ENCODE measurements at regions not wholly inside any gene's neighbourhood (a gene's known extent, or its start where the extent isn't known, plus 50 kb on each side); places are given as distances from the start of the nearest gene placed in this dataset.

DNA sequence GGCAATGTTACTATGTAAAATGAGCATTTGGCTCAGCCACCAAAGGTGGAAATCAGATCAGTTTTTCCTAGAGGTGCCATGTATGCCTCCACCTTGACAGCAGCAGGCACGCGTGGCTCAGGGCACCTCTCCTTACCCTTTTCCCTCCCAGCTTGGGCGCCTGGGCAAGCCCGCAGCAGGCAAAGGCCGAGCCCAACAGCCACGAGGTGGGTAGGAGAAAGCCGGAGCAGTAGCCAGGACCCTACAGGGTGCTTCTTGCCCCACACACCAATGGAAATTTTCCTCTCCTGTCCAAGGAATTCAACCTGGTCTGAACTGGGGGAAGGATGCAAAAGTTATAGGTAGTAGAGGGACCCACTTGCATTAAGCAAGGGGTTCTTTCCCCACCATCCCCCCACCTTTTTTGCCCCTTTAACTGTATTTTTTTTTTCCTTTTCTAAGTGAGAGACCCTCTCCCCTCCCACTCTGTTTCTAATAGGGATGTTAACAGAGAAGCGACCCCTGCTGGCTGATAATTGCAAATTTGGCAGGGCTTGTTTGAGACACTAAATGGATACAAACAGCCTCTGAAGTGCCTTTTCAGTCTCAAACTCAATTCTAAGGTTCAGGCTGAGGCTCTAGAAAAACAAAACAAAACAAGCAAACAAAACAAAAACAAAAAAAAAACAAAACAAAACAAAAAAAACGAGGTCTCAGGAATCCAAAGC is 895.1 kb downstream of the PCDH18 start:
- DNase-seq: no peak

GRCh38 chr4:136636155-136636554 is 896.1 kb downstream of the PCDH18 start:
- no peak for DNase-seq

DNA sequence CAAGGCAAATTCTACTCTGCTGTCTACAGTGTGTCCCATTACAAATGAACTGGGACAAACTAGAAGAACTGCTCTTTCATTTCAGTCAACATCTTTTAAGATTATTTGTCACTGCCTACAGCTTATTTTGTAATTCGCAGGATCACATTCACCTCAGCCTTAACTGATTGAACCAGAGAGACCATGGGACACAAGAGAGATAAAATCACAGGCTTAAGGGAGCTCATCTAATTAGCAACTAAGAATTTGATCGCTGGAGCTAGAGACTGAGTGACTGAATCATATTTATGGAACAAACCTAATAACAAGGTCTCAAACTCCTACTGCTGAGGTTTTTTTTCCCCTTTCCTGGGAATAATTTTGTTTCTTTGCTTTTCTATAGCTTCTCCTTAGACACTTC is 898.2 kb downstream of the PCDH18 start:
- no peak for DNase-seq

GRCh38 chr4:136599890-136600289 is 932.4 kb downstream of the PCDH18 start:
- DNase-seq: no peak

DNA sequence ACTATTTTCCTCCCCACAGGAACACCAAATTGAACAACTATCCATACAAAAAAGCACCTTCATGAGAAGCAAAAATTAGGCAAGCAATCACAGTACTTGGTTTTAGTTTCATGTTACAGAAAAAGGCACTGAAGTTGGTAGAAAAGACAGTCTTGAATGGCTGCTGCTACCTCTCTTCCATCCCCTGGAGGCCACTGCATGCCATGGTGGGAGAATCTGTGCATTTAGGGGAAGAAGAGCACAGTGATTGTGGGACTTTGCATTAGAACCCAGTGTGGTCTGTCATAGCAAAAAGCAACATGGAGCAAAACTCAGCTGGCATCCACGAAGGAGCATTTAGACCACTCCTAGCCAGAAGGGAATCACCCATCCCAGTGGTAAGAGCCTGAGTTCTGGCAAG is 941.9 kb downstream of the PCDH18 start:
- no peak for DNase-seq

GRCh38 chr4:136583567-136583966 is 948.7 kb downstream of the PCDH18 start:
- DNase-seq: no peak

GRCh38 chr4:136581119-136581518 is 951.2 kb downstream of the PCDH18 start:
- DNase-seq: no peak

- DNase-seq: no peak
These were observed 957.1 kb downstream of the PCDH18 start for GRCh38 chr4:136575146-136575545.

- DNase-seq: no peak
These were observed 958.8 kb downstream of the PCDH18 start for GRCh38 chr4:136573460-136573859.

DNA sequence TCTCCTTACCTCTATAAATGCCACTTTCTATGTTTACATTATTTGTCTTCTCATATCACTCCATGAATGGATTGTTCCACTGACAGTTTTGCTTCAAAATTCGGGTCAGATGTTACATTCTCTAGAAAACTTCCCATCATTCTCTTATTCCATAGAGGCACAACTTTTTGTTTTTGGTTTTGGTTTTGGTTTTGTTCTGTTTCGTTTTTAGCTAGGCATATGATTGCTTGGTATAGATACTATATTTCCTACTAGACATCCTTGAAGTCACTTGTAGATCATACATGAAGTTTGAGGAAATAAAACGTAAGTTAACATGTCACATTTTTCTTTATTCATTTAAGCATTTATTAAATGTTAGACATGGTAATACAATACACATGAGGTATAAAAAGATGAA is 961.0 kb downstream of the PCDH18 start:
- DNase-seq: no peak

DNA sequence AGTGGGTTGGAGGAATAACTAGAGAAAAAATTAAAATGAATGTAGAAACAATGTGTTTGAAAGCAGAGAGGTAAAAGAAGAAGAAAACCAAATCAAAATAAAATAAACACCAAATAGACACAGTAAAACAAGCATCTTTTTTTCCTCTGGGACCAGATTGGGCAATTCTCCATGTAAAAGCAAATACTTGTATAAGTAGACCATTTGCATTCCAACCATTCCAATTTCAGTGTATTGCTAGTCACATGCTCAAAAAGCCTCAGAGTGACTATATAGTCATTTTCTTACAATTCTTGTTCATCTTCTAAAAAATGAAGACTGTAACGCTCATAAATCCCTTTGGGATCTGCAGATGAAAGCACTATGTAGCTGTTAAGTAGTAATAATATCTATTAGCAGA is 969.5 kb downstream of the PCDH18 start:
- no peak for DNase-seq

DNA sequence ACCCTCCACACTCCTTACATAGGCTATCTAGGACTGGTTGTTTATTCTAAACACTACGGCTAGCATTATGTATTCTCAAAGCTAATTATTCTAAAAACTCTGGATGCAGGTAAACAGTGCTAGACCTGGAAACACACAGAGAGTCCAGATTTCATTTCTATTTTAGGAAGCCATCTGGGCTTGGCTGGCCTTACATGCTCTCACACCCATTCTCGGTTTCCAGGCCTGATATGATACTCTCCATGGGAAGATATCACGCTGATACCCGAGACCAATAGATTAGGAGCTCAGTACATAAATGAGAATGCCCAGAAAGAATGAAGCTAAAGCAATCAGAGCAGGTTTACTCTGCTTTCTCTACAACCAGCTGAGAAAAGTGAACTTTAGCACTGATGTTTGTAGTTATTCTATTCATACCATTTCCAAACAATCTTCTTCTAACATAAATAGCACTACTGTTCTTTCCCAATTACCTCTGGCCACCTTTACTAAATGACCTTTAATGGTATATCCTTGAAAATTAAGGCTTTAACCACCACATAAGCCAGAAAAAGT is 973.3 kb downstream of the PCDH18 start:
- no peak for DNase-seq

GRCh38 chr4:136557396-136557795 is 974.9 kb downstream of the PCDH18 start:
- no peak for DNase-seq

DNA sequence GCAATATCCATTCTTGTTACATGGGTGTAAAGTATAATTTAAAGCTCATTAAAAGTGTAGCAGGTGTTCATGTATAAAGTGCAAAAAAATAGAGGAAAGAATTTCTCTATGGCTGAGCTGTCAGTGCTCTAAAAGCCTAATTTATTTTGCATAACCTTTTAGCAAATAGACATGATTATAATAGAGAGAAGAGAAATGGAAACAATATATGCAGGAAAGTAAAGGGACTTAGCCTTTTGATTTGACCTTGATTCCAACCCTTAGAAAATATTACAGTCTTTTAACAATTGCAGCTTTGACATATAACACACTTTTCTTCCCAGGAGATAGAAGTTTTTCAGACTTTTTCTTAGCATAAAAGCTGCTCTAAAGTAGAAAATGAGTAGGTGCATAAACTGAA is 978.3 kb downstream of the PCDH18 start:
- DNase-seq: no peak

DNA sequence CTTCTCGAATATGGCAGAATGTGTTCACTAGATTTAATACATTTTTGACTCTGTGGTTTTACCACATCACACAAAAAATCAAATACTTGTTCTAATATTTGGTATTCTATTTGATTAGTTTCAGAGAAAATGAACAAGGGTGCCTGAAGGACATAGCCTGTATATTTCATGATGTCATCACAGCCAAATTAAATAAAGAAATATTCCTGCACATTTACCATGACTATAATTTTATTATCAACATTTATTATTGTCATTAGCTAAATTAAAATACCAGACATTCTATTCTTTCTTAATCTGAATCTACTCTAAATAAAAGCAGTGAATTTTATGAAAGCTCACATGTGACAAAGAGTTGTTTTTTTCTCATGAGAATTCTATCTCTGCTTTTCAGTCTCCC is 980.5 kb downstream of the PCDH18 start:
- DNase-seq: no peak

DNA sequence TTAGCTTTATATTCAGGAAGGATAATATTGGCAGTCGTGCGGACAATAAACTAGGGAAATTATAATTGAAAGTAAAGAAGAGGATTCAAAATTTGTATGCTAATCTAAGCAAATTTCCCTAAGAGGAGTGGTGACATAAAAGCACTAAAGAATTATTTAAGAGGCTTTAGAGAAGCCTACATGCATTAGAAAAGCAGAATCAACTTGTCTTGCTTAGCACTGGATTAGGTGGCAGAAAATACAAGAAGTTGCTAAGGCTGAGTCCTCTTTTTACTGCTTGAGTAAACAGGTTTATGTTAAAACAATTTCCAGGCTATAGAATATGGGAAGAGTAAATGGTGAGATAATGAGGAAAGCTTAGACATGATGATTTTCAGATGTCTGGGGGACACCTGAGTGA is 991.5 kb downstream of the PCDH18 start:
- DNase-seq: no peak

DNA sequence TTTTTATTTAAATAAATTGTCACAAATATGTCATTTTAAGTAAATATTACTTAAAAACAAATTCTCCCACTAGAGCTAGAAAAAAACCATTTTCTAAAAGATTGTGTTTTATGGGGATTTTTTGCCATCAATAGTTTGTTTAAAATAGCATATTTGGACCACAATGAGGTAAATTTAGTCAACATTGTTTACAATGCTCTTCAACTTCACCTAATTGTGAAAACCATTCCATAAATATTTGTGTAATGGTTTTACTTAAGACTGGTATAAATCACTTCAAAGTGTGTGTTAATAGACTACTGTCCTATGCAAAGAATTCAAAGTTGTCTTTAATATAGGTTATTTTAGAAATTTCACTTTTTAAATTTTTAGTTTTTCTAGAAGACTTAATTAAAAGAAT is 1004.2 kb downstream of the PCDH18 start:
- no peak for DNase-seq

DNA sequence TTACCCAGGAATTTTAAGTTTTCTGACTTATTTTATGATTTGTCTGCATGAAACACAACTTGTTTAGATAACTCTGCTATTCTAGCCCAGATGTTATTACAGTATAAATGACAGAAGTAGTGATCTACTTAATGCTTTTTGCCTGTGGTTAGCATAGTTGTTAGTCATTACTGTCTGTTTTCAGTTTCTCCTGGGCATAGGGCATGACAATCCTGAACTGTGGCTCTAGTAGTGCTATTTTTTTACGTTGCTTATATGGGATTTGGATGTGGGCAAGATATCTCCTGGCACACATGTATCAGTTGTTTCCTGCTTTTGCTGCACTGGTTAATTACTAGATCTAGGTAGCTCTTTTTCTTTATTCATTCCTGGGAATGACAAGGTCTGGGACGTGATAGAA is 1005.8 kb downstream of the PCDH18 start:
- DNase-seq: no peak

- DNase-seq: no peak
These were observed 1008.3 kb downstream of the PCDH18 start for GRCh38 chr4:136524039-136524438.

DNA sequence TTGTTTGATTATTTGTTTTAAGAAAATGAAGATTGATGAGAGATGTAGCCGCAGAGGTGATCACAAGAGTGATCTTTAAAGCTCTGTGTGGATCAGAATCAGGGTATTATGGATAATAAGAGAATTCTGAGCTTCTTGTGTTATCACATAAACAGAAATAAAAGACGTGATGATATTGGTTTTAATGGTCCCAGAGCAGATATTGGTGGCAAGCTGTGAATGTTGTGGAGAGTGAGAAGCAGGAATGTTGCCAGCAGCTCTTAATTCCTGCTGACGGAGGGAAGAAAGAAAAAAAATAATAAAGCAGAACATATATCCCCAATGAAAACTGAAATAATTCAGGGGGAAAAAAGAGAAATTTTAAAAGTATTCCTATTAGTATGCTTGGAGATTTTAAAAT is 1015.9 kb downstream of the PCDH18 start:
- no peak for DNase-seq

- DNase-seq: no peak
These were observed 1027.3 kb downstream of the PCDH18 start for GRCh38 chr4:136505020-136505419.

GRCh38 chr4:136495851-136496250 is 1036.4 kb downstream of the PCDH18 start:
- DNase-seq: no peak

- DNase-seq: no peak
These were observed 1037.2 kb downstream of the PCDH18 start for GRCh38 chr4:136495076-136495475.

GRCh38 chr4:136489101-136489500 is 1043.2 kb downstream of the PCDH18 start:
- no peak for DNase-seq

GRCh38 chr4:136484996-136485395 is 1047.3 kb downstream of the PCDH18 start:
- no peak for DNase-seq
